ENCODE measurements at regions not wholly inside any gene's neighbourhood (a gene's known extent, or its start where the extent isn't known, plus 50 kb on each side); places are given as distances from the start of the nearest gene placed in this dataset.

- TF ChIP-seq POLR2AphosphoS5 (IDR thresholded peaks at IDR 0.05; ENCODE audit: low read depth, low read length), result no peak
- TF ChIP-seq CTCF (IDR thresholded peaks at IDR 0.05), result no peak
Measured at GRCh38 chr4:151472297-151472696, 63.3 kb downstream of the FHIP1A start.
